ENCODE measurements at regions not wholly inside any gene's neighbourhood (a gene's known extent, or its start where the extent isn't known, plus 50 kb on each side); places are given as distances from the start of the nearest gene placed in this dataset.

DNA sequence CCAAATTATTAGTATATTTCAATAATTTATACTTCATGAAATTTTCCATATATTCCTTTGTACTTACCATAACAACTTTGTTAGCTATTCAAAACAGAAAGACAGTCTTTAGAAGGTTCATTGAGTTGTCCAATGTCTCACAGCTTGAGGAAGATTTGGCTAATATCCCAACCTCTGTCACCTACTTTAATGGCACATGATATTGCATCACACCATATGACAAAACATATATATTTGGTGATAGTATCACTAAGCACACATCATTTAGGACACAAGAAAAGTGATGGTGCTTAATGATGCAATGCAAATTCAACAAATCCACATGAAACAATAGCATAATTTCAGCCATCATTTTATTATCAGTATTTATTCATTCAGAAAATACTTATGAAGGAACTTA is 122.0 kb upstream of the BRINP3 start:
- no peaks in the 10 kb centered on the region for H3K36me3 ChIP-seq
- no peaks in the 10 kb centered on the region for H3K27me3 ChIP-seq
- TF ChIP-seq, protein P1, sequence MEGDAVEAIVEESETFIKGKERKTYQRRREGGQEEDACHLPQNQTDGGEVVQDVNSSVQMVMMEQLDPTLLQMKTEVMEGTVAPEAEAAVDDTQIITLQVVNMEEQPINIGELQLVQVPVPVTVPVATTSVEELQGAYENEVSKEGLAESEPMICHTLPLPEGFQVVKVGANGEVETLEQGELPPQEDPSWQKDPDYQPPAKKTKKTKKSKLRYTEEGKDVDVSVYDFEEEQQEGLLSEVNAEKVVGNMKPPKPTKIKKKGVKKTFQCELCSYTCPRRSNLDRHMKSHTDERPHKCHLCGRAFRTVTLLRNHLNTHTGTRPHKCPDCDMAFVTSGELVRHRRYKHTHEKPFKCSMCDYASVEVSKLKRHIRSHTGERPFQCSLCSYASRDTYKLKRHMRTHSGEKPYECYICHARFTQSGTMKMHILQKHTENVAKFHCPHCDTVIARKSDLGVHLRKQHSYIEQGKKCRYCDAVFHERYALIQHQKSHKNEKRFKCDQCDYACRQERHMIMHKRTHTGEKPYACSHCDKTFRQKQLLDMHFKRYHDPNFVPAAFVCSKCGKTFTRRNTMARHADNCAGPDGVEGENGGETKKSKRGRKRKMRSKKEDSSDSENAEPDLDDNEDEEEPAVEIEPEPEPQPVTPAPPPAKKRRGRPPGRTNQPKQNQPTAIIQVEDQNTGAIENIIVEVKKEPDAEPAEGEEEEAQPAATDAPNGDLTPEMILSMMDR (IDR thresholded peaks at IDR 0.05), result no peak
- H3K9me3 ChIP-seq, result no peaks in the 10 kb centered on the region
- H3K4me1 ChIP-seq (ENCODE audit: control insufficient read depth in 1 of 2, insufficient read depth in 1 of 2, low read depth in 1 of 2, low read length in 1 of 2), result no peaks in the 10 kb centered on the region
- no peak overlapping the region for H3K27ac ChIP-seq
- no peak overlapping the region for H3K4me3 ChIP-seq (ENCODE audit: low read depth in 1 of 2, low read length in 1 of 2)

DNA sequence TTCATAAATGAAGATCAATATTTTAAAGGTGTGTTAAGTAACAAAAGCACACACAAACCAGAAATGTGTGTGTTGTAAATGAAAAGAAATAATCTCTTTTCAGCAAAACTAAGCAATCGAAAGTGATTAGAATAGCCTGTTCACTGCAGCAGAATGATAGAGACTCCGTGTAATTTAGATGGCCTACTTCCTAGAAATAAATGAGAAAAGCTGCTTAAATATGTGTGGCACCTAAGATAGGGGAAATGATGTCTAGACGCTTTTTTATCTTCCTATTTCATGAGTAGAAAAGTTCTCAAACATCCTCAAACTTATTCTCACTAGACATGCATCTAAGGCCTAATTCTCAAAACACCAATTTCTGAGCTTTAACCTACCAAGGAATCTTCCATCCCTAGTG is 124.7 kb upstream of the BRINP3 start:
- no peaks in the 10 kb centered on the region for H3K36me3 ChIP-seq
- no peaks in the 10 kb centered on the region for H3K4me1 ChIP-seq (ENCODE audit: control insufficient read depth in 1 of 2, insufficient read depth in 1 of 2, low read depth in 1 of 2, low read length in 1 of 2)
- TF ChIP-seq, protein P1 (IDR thresholded peaks at IDR 0.05), result no peak
- no peak overlapping the region for H3K27ac ChIP-seq
- no peaks in the 10 kb centered on the region for H3K9me3 ChIP-seq
- no peaks in the 10 kb centered on the region for H3K27me3 ChIP-seq
- H3K4me3 ChIP-seq (ENCODE audit: low read depth in 1 of 2, low read length in 1 of 2), result no peak overlapping the region

DNA sequence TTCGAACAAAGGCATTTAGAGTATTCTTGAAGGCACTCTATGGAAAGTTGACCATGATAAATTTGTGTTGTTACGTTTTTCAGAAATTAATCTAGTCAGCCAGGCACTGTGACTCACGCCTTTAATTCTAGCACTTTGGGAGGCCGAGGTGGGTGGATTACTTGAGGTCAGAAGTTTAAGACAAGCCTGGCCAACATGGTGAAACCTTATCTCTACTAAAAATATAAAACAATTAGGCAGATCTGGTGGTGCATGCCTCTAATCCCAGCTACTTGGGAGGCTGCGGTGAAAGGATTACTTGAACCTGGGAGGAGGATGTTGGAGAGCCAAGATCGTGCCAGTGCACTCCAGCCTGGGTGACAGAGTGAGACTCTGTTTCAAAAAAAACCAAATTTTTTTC is 130.6 kb upstream of the BRINP3 start:
- Histone ChIP-seq H3K4me3 (ENCODE audit: low read depth in 1 of 2, low read length in 1 of 2) (no peak overlapping the region), H3K4me1 (ENCODE audit: control insufficient read depth in 1 of 2, insufficient read depth in 1 of 2, low read depth in 1 of 2, low read length in 1 of 2) (no peaks in the 10 kb centered on the region), H3K9me3 (no peaks in the 10 kb centered on the region), H3K36me3 (no peaks in the 10 kb centered on the region), H3K27ac (no peak overlapping the region), H3K27me3 (no peaks in the 10 kb centered on the region)
- TF ChIP-seq, protein P1 (IDR thresholded peaks at IDR 0.05), result no peak

DNA sequence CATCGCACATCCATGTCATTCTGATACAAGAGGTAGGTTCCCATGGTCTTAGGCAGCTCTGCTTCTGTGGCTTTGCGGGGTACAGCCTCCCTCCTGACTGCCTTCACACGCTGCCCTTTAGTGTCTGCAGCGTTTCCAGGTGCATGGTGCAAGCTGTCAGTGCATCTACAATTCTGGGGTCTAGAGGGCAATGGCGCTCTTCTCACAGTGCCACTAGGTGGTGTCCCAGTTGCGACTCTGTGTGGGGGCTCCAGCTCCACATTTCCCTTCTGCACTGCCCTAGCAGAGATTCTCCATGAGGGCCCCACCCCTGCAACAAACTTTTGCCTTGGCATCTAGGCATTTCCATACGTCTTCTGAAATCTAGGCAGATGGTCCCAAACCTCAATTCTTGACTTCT is 138.2 kb upstream of the BRINP3 start:
- no peaks in the 10 kb centered on the region for H3K36me3 ChIP-seq
- no peaks in the 10 kb centered on the region for H3K27me3 ChIP-seq
- TF ChIP-seq, protein P1 (IDR thresholded peaks at IDR 0.05), result no peak
- H3K9me3 ChIP-seq, result no peaks in the 10 kb centered on the region
- no peak overlapping the region for H3K27ac ChIP-seq
- H3K4me3 ChIP-seq (ENCODE audit: low read depth in 1 of 2, low read length in 1 of 2), result no peak overlapping the region
- no peaks in the 10 kb centered on the region for H3K4me1 ChIP-seq (ENCODE audit: control insufficient read depth in 1 of 2, insufficient read depth in 1 of 2, low read depth in 1 of 2, low read length in 1 of 2)

DNA sequence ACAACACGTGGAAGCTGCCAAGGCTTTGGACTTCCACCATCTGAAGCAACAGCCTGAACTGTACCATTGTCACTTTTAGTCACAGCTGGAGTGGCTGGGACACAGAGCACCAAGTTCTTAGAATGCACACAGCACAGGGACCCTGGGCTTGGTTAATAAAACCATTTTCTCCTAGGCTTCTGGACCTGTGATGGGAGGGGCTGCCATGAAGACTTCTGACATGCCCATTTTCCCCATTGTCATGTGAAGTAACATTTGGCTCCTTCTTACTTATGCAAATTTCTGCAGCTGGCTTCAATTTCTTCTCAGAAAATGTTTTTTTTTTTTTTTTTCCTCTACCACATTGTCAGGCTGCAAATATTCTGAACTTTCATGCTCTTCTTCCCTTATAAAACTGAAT is 138.6 kb upstream of the BRINP3 start:
- H3K27ac ChIP-seq, result no peak overlapping the region
- H3K27me3 ChIP-seq, result no peaks in the 10 kb centered on the region
- TF ChIP-seq, protein P1 (IDR thresholded peaks at IDR 0.05), result no peak
- no peaks in the 10 kb centered on the region for H3K4me1 ChIP-seq (ENCODE audit: control insufficient read depth in 1 of 2, insufficient read depth in 1 of 2, low read depth in 1 of 2, low read length in 1 of 2)
- no peak overlapping the region for H3K4me3 ChIP-seq (ENCODE audit: low read depth in 1 of 2, low read length in 1 of 2)
- H3K36me3 ChIP-seq, result no peaks in the 10 kb centered on the region
- no peaks in the 10 kb centered on the region for H3K9me3 ChIP-seq

DNA sequence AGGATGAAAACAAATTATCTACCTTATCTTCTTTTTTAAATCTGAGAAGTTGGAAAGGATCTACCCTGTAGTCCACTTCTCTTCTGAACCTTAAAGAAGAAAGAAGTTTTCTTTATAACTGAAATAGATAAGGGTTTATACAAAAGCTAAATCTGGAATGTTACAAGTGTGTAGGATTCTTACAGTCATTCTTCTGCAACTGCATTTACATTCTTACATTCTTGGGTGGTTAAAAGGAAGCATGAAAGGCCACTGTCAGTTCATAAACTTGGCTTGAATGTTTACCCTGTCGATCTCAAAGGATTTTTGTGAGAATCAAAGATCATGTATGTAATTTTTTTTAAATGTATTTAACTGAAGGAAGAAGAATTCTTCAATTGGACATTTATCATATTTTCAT is 142.1 kb upstream of the BRINP3 start:
- H3K4me1 ChIP-seq (ENCODE audit: control insufficient read depth in 1 of 2, insufficient read depth in 1 of 2, low read depth in 1 of 2, low read length in 1 of 2), result no peaks in the 10 kb centered on the region
- TF ChIP-seq, protein P1 (IDR thresholded peaks at IDR 0.05), result no peak
- no peaks in the 10 kb centered on the region for H3K36me3 ChIP-seq
- no peak overlapping the region for H3K27ac ChIP-seq
- no peak overlapping the region for H3K4me3 ChIP-seq (ENCODE audit: low read depth in 1 of 2, low read length in 1 of 2)
- no peaks in the 10 kb centered on the region for H3K27me3 ChIP-seq
- H3K9me3 ChIP-seq, result no peaks in the 10 kb centered on the region

Data from neutrophil (primary cell).